Esophagus squamous epithelium (tissue), 5 donors: ENCODE measurements at regions not wholly inside any gene's neighbourhood (a gene's known extent, or its start where the extent isn't known, plus 50 kb on each side); places are given as distances from the start of the nearest gene placed in this dataset.

Source experiments
- DNase-seq: peaks from one replicate; lab custom pipeline; 2025; lab: John Stamatoyannopoulos, UW
- H3K27ac ChIP-seq, 4 donors: fragments of 200-600 bp; sonication (generic); one replicate each; pipeline ENCODE4 v1.5.1; 2016 to 2019; ENCODE audit warnings: mild to moderate bottlenecking in 1 of 4
- H3K27me3 ChIP-seq, 4 donors: fragments of 200-600 bp; sonication (generic); 1 replicate in 3 of 4; 2 replicates in 1 of 4; pipeline versions ENCODE4 v1.5.1 to v1.6.0; 2017 to 2021; ENCODE audit warnings: antibody characterized with exemption in 1 of 4
- H3K36me3 ChIP-seq, 3 donors: fragments of 200-600 bp; sonication (generic); one replicate each; pipeline ENCODE4 v1.5.1; 2016 to 2019
- H3K4me1 ChIP-seq, 3 donors: fragments of 200-600 bp; sonication (generic); one replicate each; pipeline ENCODE4 v1.5.1; 2017 to 2019
- H3K4me3 ChIP-seq, 4 donors: fragments of 200-600 bp; sonication (generic); 1 replicate in 3 of 4; 2 replicates in 1 of 4; pipeline ENCODE4 v1.5.1; 2016 to 2019; ENCODE audit warnings: mild to moderate bottlenecking in 2 of 4, moderate library complexity in 1 of 4
- H3K9me3 ChIP-seq, 3 donors: fragments of 200-600 bp; sonication (generic); one replicate each; pipeline ENCODE4 v1.5.1; 2016 to 2019
- POLR2A ChIP-seq, 4 donors: fragments of 450-650 bp; IDR thresholded peaks; one replicate each; pipeline ENCODE4 v1.6.1; 2017; ENCODE audit warnings: antibody characterized with exemption in 4 of 4, mild to moderate bottlenecking in 4 of 4, moderate library complexity in 3 of 4
- WGBS, 2 donors: methylation state at CpG; one replicate each; pipeline ENCODE4 v1.1.5; 2018; 5-methylcytosine and 5-hydroxymethylcytosine counted together
- intact Hi-C: fragments of 100-400 bp; cut with DNase I; formaldehyde crosslinking; loops from one replicate; pipeline ENCODE4 v1.15.0; 2022
- TF ChIP-seq, protein P1 (sequence below), 6 experiments: fragments of 450-650 bp in 4 of 6; fragments of 200-600 bp in 2 of 6; sonication (generic) in 2 of 6; IDR thresholded peaks; one replicate each; pipeline ENCODE4 v1.5.1; 2016 to 2019; ENCODE audit warnings: antibody characterized with exemption in 6 of 6, mild to moderate bottlenecking in 4 of 6, moderate library complexity in 4 of 6
- donor health status: DM: yes; HTN: yes; CAD: no.

DNA sequence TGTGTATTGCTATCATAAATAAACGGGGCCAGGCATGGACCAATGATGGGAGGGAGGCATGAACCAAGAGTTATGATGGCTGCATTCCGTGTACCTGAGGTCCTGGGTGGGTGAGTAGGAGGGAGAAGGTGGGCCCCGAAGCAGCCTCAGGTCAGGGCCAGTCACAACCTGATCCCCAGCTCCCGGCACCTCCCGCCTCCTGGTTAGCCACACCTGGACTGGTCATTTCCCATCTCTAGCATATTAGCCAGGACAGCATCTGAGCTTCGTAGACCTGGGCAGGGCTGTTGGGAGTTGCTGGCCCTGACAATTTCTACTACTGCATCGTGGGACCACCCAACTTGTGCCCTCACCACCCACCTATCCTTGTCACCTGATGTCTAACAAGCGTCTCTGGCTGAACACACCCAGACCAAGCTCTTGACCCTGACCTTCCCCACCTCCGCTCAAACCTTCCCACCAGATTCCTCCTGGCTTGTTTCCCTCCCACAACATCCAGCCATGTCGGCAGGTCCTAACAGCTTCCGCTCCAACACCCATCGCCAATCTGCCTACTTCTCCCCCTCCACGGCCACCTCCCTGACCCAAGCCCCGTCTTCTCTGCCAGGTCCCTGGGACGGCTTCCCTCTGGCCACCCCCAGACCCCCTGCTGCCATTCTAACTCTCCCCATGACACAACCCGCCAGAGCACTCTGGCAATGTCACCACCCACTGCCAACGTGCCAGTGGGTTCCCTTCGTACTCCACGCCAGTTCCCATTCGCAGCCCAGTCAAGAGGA is 133.8 kb upstream of the IQSEC1 start:
- Histone ChIP-seq H3K27ac (no peak overlapping the region), H3K4me1 (peaks cover 0 to 9% (median 0%) of the 10 kb centered on the region in 3 donors), H3K4me3 (no peak overlapping the region), H3K9me3 (no peaks in the 10 kb centered on the region), H3K36me3 (no peaks in the 10 kb centered on the region), H3K27me3 (peaks cover 0 to 78% (median 4%) of the 10 kb centered on the region in 4 donors)
- no peak for TF ChIP-seq POLR2A (IDR thresholded peaks at IDR 0.05)
- TF ChIP-seq, protein P1, sequence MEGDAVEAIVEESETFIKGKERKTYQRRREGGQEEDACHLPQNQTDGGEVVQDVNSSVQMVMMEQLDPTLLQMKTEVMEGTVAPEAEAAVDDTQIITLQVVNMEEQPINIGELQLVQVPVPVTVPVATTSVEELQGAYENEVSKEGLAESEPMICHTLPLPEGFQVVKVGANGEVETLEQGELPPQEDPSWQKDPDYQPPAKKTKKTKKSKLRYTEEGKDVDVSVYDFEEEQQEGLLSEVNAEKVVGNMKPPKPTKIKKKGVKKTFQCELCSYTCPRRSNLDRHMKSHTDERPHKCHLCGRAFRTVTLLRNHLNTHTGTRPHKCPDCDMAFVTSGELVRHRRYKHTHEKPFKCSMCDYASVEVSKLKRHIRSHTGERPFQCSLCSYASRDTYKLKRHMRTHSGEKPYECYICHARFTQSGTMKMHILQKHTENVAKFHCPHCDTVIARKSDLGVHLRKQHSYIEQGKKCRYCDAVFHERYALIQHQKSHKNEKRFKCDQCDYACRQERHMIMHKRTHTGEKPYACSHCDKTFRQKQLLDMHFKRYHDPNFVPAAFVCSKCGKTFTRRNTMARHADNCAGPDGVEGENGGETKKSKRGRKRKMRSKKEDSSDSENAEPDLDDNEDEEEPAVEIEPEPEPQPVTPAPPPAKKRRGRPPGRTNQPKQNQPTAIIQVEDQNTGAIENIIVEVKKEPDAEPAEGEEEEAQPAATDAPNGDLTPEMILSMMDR (IDR thresholded peaks at IDR 0.05) = no peak
- DNase-seq = no peak
- 70 to 73% methylated on average over 17 to 18 of the region's 20 CpGs for WGBS, 2 donors
- intact Hi-C loops = no loop called here

DNA sequence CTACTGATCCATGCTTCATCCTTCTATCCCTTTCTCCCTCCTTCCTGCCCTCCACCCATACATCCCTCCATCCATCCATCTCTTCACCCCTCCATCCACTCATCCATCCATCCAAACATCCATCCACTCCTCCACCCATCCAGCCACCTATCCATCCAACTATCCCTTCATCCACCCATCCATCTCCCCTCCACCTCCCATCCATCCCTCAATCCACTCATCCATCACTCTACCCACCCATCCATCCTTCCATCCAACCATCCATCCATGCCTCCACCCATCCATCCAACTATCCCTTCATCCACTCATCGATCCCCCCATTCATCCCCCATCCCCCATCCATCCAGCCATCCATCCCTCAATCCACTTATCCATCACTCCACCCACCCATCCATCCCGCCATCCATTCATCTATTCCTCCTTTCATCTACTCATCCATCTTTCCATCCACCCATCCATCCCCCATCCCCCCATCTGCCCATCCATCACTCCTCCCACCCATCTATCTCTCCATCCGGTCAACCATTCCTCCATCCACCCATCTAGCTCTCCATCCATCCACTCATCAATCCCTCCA is 132.4 kb upstream of the IQSEC1 start:
- DNase-seq = no peak
- TF ChIP-seq, protein P1 (IDR thresholded peaks at IDR 0.05) = no peak
- no peak for TF ChIP-seq POLR2A (IDR thresholded peaks at IDR 0.05)
- intact Hi-C loops = no loop called here

DNA sequence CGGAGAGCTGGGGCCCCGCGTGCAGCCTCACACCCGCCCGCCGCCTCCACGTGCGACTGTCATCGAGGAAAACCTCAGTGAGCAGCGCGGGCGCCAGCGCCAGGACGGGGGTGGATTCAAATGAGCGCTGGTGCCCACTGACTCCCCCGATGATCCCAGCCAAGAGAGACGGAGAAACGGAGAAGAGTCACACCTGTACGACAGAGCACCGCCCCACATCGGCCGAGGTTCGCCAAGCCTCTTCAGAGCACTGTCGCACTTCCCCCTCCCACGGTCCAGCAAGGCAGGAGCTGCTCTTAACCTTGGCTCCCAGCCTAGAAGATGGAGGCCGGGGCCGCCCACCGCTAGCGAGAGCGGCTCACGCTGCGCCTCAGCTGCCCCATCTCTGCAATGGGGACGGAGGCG is 130.9 kb upstream of the IQSEC1 start:
- H3K9me3 ChIP-seq = no peaks in the 10 kb centered on the region
- no peak overlapping the region for H3K27ac ChIP-seq
- H3K27me3 ChIP-seq = peaks cover 0 to 93% (median 4%) of the 10 kb centered on the region in 4 donors
- peaks cover 0 to 9% (median 0%) of the 10 kb centered on the region in 3 donors for H3K4me1 ChIP-seq
- intact Hi-C loops = no loop called here
- TF ChIP-seq POLR2A (IDR thresholded peaks at IDR 0.05) = no peak
- TF ChIP-seq, protein P1 (IDR thresholded peaks at IDR 0.05) = no peak
- peak overlapping the region in 1 of 4 donors; percentile 7 for H3K4me3 ChIP-seq
- no peak for DNase-seq
- H3K36me3 ChIP-seq = no peaks in the 10 kb centered on the region
- WGBS, 2 donors = 5 to 60% methylated on average over 1 to 11 of the region's 34 CpGs

More for the DNA sequence above, 132.4 kb upstream of the IQSEC1 start:
- peaks cover 0 to 89% (median 4%) of the 10 kb centered on the region in 4 donors for H3K27me3 ChIP-seq
- no peaks in the 10 kb centered on the region for H3K36me3 ChIP-seq
- peaks cover 0 to 9% (median 0%) of the 10 kb centered on the region in 3 donors for H3K4me1 ChIP-seq
- H3K27ac ChIP-seq = no peak overlapping the region
- H3K9me3 ChIP-seq = no peaks in the 10 kb centered on the region
- 75 to 81% methylated on average over 3 of the region's 3 CpGs for WGBS, 2 donors
- H3K4me3 ChIP-seq = no peak overlapping the region

DNA sequence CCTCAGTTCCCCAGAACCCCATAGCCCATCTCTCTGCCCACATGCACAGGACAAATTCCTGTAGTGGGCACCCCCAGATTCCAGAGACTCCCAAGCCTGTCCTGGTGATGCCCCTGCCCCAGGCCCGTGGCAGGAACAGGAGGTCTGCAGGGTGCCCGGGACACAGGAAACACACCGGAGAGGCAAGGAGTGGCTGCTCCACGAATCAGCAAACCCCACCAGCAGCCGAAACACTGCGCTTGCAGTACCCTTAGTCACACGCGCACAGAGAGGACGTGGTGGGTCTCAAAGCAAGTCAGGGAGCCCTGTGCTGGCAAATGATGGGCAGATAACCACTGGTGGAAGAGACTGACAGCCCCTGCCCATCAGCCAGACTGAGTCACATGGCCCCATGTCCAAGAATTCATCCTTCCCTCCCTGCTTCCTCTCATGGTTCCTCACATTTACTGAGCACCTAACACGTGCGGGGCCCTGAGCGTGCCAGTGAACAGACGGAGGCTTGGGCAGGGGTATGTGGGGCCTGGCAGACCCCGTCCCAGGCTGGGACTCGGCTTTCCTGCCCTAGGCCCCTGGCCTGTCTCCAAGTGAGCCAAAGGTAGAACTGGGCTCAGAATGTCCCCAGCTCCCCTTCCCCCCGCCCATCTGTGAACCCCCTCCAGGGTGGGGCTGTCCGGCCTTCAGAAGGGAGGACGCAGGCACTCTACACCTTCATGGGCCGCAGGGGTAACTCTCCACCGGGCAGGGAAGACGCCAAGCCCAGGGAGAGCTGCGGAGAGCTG is 130.4 kb upstream of the IQSEC1 start:
- peaks cover 0 to 93% (median 4%) of the 10 kb centered on the region in 4 donors for H3K27me3 ChIP-seq
- 5 to 65% methylated on average over 4 to 10 of the region's 22 CpGs for WGBS, 2 donors
- H3K36me3 ChIP-seq = no peaks in the 10 kb centered on the region
- peaks cover 0 to 9% (median 0%) of the 10 kb centered on the region in 3 donors for H3K4me1 ChIP-seq
- no peak overlapping the region for H3K27ac ChIP-seq
- H3K9me3 ChIP-seq = no peaks in the 10 kb centered on the region
- intact Hi-C loops = no loop called here
- no peak for DNase-seq
- H3K4me3 ChIP-seq = no peak overlapping the region
- no peak for TF ChIP-seq POLR2A (IDR thresholded peaks at IDR 0.05)
- TF ChIP-seq, protein P1 (IDR thresholded peaks at IDR 0.05) = no peak
